Activated CD4-positive, alpha-beta T cell treated with anti-CD3 and anti-CD28 coated beads, Interleukin-10, Interleukin-2, amounts not matched to agents 100 ng/mL and 50 ng/mL, durations not matched to agents 16 hours and 8 hours (primary cell): ENCODE measurements at regions not wholly inside any gene's neighbourhood (a gene's known extent, or its start where the extent isn't known, plus 50 kb on each side); places are given as distances from the start of the nearest gene placed in this dataset.
"Not testable (repeated sequence)": the region's sequence is repeated elsewhere in the genome, so short reads cannot be mapped to it uniquely, and the experiment has no call there.

ENCODE experiments used
- DNase-seq: peaks from one replicate; pipeline ENCODE4 v3.0.0-alpha.2; 2020

GRCh38 chr18:78431606-78432005 lies 548.0 kb upstream of the SALL3 start:
- DNase-seq = no peak

GRCh38 chr18:78433562-78433961 lies 546.1 kb upstream of the SALL3 start:
- no peak for DNase-seq

- DNase-seq = no peak
Measured at GRCh38 chr18:78436110-78436509, 543.5 kb upstream of the SALL3 start.

DNA sequence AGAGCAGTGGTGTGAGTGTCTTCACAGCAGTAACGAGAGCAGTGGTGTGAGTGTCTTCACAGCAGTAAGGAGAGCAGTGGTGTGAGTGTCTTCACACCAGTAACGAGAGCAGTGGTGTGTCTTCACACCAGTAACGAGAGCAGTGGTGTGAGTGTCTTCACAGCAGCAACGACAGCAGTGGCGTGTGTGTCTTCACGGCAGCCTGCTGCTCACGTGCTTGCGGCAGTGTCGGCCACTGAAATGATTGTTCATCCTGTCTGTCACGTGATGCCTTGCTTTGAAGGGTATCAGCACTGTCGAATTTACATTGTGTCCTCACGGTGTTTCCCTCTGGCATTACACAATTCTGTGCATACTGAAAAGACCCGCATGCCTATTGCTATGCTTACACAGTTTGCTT lies 541.4 kb upstream of the SALL3 start:
- DNase-seq = not testable (repeated sequence)

- no peak for DNase-seq
Measured at GRCh38 chr18:78445880-78446279, 533.7 kb upstream of the SALL3 start.

- DNase-seq = no peak
Measured at GRCh38 chr18:78447211-78447610, 532.4 kb upstream of the SALL3 start.

- DNase-seq = no peak
Measured at GRCh38 chr18:78448106-78448505, 531.5 kb upstream of the SALL3 start.

DNA sequence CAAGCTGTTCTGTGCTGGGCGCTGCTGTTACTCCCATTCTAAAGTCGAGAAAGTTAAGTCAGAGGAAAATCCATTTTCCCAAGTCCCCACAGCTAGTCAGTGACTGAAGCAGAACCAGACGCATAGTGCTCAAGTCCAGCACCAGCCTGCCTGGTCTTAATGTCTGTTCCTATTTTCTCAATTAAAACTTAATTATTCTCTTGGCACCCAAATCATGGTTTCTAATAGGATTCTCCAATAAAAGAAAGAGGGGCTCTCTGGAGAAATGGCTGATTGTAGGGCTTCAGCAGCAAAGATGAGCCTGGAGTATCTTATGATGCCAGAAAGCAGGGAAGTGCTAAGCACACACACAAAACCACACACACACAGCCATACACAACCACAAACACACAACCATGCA lies 531.0 kb upstream of the SALL3 start:
- DNase-seq = no peak

DNA sequence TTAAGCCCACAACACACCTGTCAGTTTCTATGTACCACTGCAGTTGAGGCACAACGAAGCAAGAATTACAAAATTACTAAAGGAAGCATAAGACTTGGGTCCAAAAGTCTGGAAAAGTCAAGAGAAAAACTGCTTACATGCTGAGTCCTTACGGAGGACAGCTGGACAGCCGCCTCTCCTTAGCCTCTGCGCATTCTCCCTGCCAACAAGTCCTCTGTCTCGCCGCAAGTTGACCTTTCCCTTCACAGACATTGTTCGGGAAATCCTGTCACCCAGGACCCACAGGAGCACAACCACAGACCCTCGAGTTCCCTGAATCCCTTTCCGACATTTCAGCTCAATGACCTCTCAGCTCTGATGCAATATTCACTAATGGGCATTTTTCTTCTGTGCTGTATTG lies 525.4 kb upstream of the SALL3 start:
- DNase-seq = no peak

GRCh38 chr18:78455386-78455785 lies 524.2 kb upstream of the SALL3 start:
- DNase-seq = no peak

DNA sequence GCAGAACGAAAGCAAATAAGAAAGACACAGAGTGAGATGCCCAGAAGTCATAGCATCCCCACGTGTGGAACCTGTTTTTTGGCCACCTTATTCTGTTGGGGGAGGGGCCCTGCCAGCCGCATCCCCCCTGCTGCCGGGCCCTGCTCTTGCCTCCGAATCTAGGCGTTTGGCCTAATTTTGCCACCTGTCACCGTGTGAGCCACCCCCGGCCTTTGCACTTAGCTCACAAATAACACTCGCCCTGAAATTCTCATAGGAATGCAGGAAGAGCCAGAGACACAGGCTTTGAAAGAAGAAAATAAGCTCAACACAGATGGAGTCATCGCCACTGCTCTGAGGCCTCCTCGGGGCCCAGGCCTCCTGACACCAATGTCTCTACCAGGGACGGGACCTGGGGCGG lies 522.6 kb upstream of the SALL3 start:
- DNase-seq = no peak

- no peak for DNase-seq
Measured at GRCh38 chr18:78457731-78458130, 521.9 kb upstream of the SALL3 start.

DNA sequence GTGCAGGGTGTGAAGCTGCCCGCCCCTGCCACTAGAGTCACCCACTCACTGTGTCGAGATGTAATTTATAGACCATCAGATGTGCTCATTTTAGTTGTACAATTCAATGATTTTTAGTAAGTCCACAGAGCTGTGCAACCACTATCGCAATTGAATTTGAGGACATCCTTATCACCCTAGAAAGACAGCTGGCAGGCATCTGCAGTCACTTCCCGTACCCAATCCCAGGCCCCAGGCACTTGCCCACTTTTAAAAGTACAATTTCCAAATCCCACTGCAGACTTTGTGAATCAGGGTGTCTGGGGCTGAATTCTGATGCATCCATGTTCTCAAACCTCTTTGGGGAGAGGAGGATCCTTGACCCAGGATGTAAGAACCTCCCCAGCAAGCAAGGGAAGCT lies 521.3 kb upstream of the SALL3 start:
- no peak for DNase-seq

GRCh38 chr18:78459668-78460067 lies 520.0 kb upstream of the SALL3 start:
- no peak for DNase-seq

- no peak for DNase-seq
Measured at GRCh38 chr18:78460558-78460957, 519.1 kb upstream of the SALL3 start.

- DNase-seq = no peak
Measured at GRCh38 chr18:78473563-78473962, 506.1 kb upstream of the SALL3 start.

GRCh38 chr18:78477840-78478239 lies 501.8 kb upstream of the SALL3 start:
- no peak for DNase-seq

DNA sequence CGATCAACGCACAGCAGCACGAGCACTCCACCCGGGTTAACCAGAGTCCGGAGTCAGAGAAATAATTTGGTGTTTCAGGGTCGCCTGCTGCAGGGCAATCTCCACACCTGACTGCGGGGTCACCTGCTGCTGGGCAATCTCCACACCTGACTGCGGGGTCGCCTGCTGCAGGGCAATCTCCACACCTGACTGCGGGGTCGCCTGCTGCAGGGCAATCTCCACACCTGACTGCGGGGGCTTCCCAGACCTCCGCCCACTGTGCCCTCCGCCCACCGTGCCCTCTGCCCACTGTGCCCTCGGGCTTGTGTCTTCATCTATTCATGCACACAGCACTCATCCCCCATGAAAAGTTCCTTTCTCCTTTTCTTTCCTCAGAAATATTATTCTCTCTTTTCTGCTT lies 500.2 kb upstream of the SALL3 start:
- DNase-seq = no peak

DNA sequence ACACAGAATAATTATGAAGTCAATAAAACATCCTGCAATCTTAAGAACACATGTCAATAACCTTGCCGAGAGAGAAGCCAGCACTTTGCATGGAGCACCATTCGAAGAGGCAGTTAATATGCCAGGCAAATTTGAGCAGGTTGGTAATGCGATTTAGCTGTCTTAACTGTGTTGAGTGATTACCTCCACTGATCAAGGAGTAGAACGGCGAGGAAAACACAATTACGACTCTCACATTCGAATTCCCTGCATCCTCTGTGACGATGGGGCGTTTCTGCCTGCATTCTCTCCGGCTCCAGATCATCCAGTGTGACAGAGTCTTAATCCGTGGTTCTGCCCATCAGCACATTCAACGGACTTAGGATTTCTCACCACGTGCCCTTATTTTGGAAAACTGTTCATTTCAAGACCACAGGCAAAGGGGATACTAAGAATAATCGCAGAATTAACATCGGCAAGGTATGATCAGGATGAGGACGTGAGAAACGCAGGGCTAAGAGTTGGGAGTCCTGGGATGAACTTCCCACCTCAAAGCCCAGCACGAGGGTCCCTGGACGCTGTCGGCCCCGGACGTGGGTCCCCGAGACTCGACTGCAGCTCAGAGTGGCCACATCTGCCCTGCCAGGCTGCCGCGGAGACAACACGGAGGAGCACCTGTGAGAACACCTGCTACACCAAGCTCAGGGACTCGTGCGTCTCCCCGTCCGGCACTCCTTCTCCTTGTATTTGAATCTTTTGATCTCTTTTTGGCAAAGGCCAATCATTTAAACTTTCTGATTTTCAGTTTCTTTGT lies 499.2 kb upstream of the SALL3 start:
- DNase-seq = no peak

DNA sequence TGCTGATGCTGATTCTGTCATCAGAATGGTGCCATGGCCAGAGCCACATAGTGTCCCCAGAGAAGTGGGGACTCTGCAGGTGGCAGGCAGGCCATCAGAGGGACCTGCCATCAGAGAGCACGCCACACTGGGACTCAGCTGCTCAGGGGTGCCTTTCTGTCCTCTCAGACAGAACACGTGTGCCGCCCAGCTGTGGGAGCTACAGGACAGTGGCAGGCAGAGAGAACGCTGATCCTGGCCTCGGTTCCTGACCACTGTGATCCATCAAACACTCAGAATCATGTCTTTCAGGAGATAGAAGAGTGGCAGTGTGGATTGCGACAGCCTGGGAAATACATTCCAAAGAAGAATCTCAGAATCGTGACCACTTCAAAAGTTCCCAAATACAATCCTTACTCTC lies 497.2 kb upstream of the SALL3 start:
- no peak for DNase-seq

DNA sequence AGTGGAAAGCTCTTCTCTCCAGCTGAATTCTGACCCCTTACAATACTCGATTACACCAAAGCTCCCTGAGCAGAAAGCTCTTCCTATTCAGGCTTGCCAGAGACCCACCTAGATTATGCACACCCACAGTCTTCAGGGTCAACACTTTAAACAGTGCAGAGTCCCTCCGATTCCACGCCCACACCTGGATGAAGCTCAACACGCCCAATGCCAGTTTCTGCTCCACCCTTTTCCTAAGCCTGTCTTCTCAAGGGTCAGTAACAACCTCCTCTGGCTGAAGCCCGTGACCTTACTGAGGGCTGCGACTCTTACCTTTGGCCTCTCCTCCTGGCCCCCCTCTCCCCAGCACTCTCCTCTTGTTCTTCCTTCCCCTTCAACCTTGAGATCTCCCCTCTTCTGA lies 492.0 kb upstream of the SALL3 start:
- DNase-seq = no peak

DNA sequence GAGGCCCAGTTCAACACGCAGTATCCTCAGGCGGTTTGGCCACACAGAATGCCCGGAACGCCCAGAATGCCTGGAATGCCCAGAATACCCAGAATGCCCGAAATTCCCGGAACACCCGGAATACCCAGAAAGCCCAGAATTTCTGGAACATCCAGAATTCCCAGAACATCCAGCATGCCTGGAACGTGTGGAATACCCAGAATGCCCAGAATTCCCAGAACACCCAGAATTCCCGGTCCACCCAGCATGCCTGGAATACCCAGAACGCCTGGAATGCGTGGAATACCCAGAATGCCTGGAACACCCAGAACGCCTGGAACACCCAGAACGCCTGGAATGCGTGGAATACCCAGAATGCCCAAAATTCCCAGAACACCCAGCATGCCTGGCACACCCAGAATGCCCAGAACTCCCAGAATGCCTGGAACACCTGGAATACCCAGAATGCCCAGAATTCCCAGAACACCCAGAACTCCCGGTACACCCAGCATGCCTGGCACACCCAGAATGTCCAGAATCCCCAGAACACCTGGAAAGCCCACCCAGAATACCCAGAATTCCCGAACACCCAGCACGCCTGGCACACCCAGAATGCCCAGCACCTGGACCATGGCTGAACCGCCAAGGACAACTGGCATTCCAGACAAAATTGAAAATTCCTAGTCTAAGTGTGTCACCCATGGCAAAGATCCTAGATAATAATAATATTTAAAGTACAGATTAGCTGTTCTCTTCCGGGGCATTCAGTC lies 487.4 kb upstream of the SALL3 start:
- no peak for DNase-seq

- no peak for DNase-seq
Measured at GRCh38 chr18:78492813-78493371, 486.7 kb upstream of the SALL3 start.

DNA sequence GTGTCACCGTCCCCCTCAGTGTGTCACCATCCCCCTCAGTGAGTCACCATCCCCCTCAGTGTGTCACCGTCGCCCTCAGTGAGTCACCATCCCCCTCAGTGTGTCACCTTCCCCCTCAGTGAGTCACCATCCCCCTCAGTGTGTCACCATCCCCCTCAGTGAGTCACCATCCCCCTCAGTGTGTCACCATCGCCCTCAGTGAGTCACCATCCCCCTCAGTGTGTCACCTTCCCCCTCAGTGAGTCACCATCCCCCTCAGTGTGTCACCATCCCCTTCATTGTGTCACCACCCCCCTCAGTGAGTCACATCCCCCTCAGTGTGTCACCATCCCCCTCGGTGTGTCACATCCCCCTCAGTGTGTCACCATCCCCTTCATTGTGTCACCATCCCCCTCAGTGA lies 486.1 kb upstream of the SALL3 start:
- not testable (repeated sequence) for DNase-seq
